Transverse colon (tissue), 4 donors: ENCODE measurements at regions not wholly inside any gene's neighbourhood (a gene's known extent, or its start where the extent isn't known, plus 50 kb on each side); places are given as distances from the start of the nearest gene placed in this dataset.

Experiments
- DNase-seq: peaks from one replicate; pipeline ENCODE4 v3.0.0-alpha.2; 2019
- H3K27ac ChIP-seq, 4 donors: fragments of 200-600 bp; sonication (generic); 2 replicates each; pipeline ENCODE4 v1.5.1; 2016 to 2018; ENCODE audit warnings: inconsistent platforms in 4 of 4
- H3K27me3 ChIP-seq: fragments of 200-600 bp; sonication (generic); 2 replicates; pipeline ENCODE4 v1.5.1; 2017; ENCODE audit warnings: inconsistent platforms
- H3K36me3 ChIP-seq, 4 donors: fragments of 200-600 bp; sonication (generic); 2 replicates each; pipeline ENCODE4 v1.5.1; 2017 to 2019; ENCODE audit warnings: inconsistent platforms in 4 of 4
- H3K4me1 ChIP-seq, 4 donors: fragments of 200-600 bp; sonication (generic); 2 replicates each; pipeline ENCODE4 v1.5.1; 2017 to 2020; ENCODE audit warnings: inconsistent platforms in 4 of 4
- H3K4me3 ChIP-seq, 4 donors: fragments of 200-600 bp; sonication (generic); 1 replicate in 1 of 4; 2 replicates in 3 of 4; pipeline versions ENCODE4 v1.5.1 to v1.6.1; 2017 to 2019; ENCODE audit warnings: inconsistent platforms in 4 of 4
- H3K9me3 ChIP-seq, 2 donors: fragments of 200-600 bp; sonication (generic); 2 replicates each; pipeline ENCODE4 v1.5.1; 2017 to 2019; ENCODE audit warnings: inconsistent platforms in 2 of 2
- EP300 ChIP-seq: sonication (generic); formaldehyde crosslinking; IDR thresholded peaks from one replicate; pipeline ENCODE4 v1.6.1; 2017; ENCODE audit warnings: antibody characterized with exemption, low read depth
- POLR2A ChIP-seq: fragments of 450-650 bp; IDR thresholded peaks from one replicate; pipeline ENCODE4 v1.6.1; 2016; ENCODE audit warnings: antibody characterized with exemption, mild to moderate bottlenecking, moderate library complexity
- POLR2AphosphoS5 ChIP-seq, 3 donors: sonication (generic); formaldehyde crosslinking; IDR thresholded peaks; one replicate each; pipeline ENCODE4 v1.6.1; 2016; ENCODE audit warnings: antibody characterized with exemption in 3 of 3
- WGBS, 2 donors: methylation state at CpG; one replicate each; pipeline ENCODE4 v1.1.5; 2018; ENCODE audit warnings: low coverage in 1 of 2; 5-methylcytosine and 5-hydroxymethylcytosine counted together
- in situ Hi-C, 4 donors: fragments of 200-750 bp; cut with MboI; loops; one replicate each; pipeline versions ENCODE4 v1.15.0 to v1.15.1; 2017; ENCODE audit warnings: low sequenced_read_pairs in 3 of 4, low pct_ligation_motif_present in 1 of 4, low pct_unique_long_range_greater_than_20kb in 1 of 4
- intact Hi-C: fragments of 100-400 bp; cut with DNase I; formaldehyde crosslinking; loops from one replicate; pipeline ENCODE4 v1.15.1; 2023; ENCODE audit warnings: low total_unique reads
- TF ChIP-seq, protein P1 (sequence below), 5 experiments: fragments of 200-600 bp in 3 of 5; fragments of 450-650 bp in 2 of 5; sonication (generic) in 3 of 5; IDR thresholded peaks; 1 replicate in 2 of 5; 2 replicates in 3 of 5; pipeline ENCODE4 v1.5.1; 2016 to 2017; ENCODE audit warnings: antibody characterized with exemption in 5 of 5, inconsistent platforms in 3 of 5, mild to moderate bottlenecking in 2 of 5, moderate library complexity in 1 of 5

DNA sequence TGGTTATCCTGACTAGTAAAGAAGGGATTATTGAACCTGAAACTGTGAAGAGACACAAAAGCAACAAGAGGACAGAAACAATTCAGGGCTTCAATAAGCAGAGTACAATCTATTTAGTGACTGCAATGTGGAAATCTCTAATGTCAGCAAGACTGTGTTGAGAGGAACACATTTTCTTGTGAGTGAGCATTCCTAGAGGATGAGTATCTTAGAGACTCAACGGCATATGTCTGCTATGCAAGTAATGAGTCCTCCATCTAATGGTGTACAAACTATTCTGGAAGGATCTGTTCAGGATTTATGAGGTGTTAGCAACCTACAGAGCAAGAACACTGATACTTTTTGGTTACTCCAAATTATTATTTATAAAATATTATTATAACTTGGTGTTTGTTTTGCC is 226.5 kb upstream of the NDN start:
- intact Hi-C loops, result no loop called here
- 61 to 88% methylated on average over 1 of the region's 1 CpG for WGBS, 2 donors
- Histone ChIP-seq H3K4me3 (no peak overlapping the region), H3K4me1 (no peaks in the 10 kb centered on the region), H3K27ac (no peak overlapping the region), H3K36me3 (no peaks in the 10 kb centered on the region), H3K9me3 (no peaks in the 10 kb centered on the region), H3K27me3 (no peaks in the 10 kb centered on the region)
- DNase-seq, result no peak
- in situ Hi-C loops, result loop anchor here in 1 of 4 donors (10.0 kb wide), 1 partner anchor 61 kb away; no protein-coding TSS in a partner anchor
- TF ChIP-seq POLR2AphosphoS5 (IDR thresholded peaks at IDR 0.05), result no peak
- TF ChIP-seq EP300, result no peak
- TF ChIP-seq, protein P1, sequence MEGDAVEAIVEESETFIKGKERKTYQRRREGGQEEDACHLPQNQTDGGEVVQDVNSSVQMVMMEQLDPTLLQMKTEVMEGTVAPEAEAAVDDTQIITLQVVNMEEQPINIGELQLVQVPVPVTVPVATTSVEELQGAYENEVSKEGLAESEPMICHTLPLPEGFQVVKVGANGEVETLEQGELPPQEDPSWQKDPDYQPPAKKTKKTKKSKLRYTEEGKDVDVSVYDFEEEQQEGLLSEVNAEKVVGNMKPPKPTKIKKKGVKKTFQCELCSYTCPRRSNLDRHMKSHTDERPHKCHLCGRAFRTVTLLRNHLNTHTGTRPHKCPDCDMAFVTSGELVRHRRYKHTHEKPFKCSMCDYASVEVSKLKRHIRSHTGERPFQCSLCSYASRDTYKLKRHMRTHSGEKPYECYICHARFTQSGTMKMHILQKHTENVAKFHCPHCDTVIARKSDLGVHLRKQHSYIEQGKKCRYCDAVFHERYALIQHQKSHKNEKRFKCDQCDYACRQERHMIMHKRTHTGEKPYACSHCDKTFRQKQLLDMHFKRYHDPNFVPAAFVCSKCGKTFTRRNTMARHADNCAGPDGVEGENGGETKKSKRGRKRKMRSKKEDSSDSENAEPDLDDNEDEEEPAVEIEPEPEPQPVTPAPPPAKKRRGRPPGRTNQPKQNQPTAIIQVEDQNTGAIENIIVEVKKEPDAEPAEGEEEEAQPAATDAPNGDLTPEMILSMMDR (IDR thresholded peaks at IDR 0.05), result no peak
- no peak for TF ChIP-seq POLR2A

DNA sequence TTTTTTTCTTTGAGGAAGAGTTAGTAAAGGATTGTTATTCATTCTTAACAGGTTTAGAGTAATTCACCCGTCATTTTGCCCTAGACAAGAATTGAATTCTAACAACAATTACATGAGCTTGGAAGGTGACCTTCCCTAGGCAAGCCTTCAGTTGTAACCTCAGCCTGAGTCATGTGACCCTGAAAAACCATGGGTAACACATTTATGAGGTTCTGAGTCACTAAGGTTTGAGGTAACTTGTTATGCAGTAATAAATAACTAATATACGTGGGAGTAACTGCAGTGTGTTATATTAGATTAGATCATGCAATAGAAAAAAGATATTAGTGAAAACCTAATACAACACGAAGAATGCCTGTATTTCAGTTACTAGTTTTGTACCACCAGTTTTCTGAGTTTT is 237.6 kb upstream of the NDN start:
- TF ChIP-seq EP300 (no peak), POLR2AphosphoS5 (IDR thresholded peaks at IDR 0.05) (no peak), POLR2A (no peak)
- TF ChIP-seq, protein P1 (IDR thresholded peaks at IDR 0.05), result no peak
- H3K36me3 ChIP-seq, result no peaks in the 10 kb centered on the region
- no peaks in the 10 kb centered on the region for H3K9me3 ChIP-seq
- DNase-seq, result no peak
- H3K27ac ChIP-seq, result no peak overlapping the region
- H3K4me3 ChIP-seq, result no peak overlapping the region
- 68 to 77% methylated on average over 3 of the region's 3 CpGs for whole genome bisulfite sequencing, 2 donors
- intact Hi-C loops (no loop called here), in situ Hi-C loops (no loop called here)
- H3K27me3 ChIP-seq, result no peaks in the 10 kb centered on the region
- H3K4me1 ChIP-seq, result no peaks in the 10 kb centered on the region

- no peak overlapping the region for H3K27ac ChIP-seq
- WGBS, 2 donors, result 75 to 85% methylated on average over 1 to 14 of the region's 14 CpGs
- no peaks in the 10 kb centered on the region for H3K9me3 ChIP-seq
- no peaks in the 10 kb centered on the region for H3K36me3 ChIP-seq
- no peaks in the 10 kb centered on the region for H3K4me1 ChIP-seq
- in situ Hi-C loops (no loop called here), intact Hi-C loops (no loop called here)
- H3K27me3 ChIP-seq, result no peaks in the 10 kb centered on the region
- no peak for DNase-seq
- TF ChIP-seq EP300 (no peak), POLR2AphosphoS5 (IDR thresholded peaks at IDR 0.05) (no peak), POLR2A (no peak)
- TF ChIP-seq, protein P1 (IDR thresholded peaks at IDR 0.05), result no peak
- no peak overlapping the region for H3K4me3 ChIP-seq
These were observed 267.8 kb upstream of the NDN start for GRCh38 chr15:23954931-23955330.

GRCh38 chr15:23983500-23984259 is 296.6 kb upstream of the NDN start:
- peak; percentile 9 for DNase-seq
- intact Hi-C loops, result no loop called here

More at GRCh38 chr15:23983500-23984259, 296.6 kb upstream of the NDN start:
- Histone ChIP-seq H3K4me1 (no peaks in the 10 kb centered on the region), H3K4me3 (no peak overlapping the region), H3K9me3 (peaks cover 0 to 4% of the 10 kb centered on the region in 2 donors), H3K36me3 (no peaks in the 10 kb centered on the region), H3K27me3 (no peaks in the 10 kb centered on the region), H3K27ac (peak overlapping the region in 1 of 4 donors; percentile 6)
- 33 to 48% methylated on average over 3 to 5 of the region's 5 CpGs for WGBS, 2 donors
- in situ Hi-C loops, result no loop called here
- no peak for TF ChIP-seq POLR2AphosphoS5 (IDR thresholded peaks at IDR 0.05)
- TF ChIP-seq, protein P1 (IDR thresholded peaks at IDR 0.05), result no peak
- no peak for TF ChIP-seq EP300
- no peak for TF ChIP-seq POLR2A
